SK-N-SH (cell line): ENCODE measurements at regions not wholly inside any gene's neighbourhood (a gene's known extent, or its start where the extent isn't known, plus 50 kb on each side); places are given as distances from the start of the nearest gene placed in this dataset.
A peak's percentile ranks its signal among the peaks of the same experiment; 100 is the strongest.

Experiments used
- CTCF ChIA-PET: fragments of 300-600, 350-600 bp; formaldehyde crosslinking; extraction: SDS; loops from one replicate; lab custom pipeline; 2021; lab: Yijun Ruan, JAX
- POLR2A ChIA-PET: fragments of 350-600 bp; sonication (Branson Sonifier 250); formaldehyde crosslinking; extraction: SDS; loops from one replicate; lab custom pipeline; 2020; ENCODE audit warnings: antibody characterized with exemption, inconsistent platforms; lab: Yijun Ruan, JAX
- DNase-seq: peaks from one replicate; pipeline ENCODE4 v3.0.0; 2012
- H2AFZ ChIP-seq: fragments of 200-600 bp; sonication (generic); 2 replicates; pipeline ENCODE4 v1.8.1; 2016; ENCODE audit warnings: antibody characterized with exemption, mild to moderate bottlenecking, low read depth
- H3F3A ChIP-seq: fragments of 200-600 bp; sonication (generic); replicated peaks from 2 replicates; pipeline ENCODE3; 2016; ENCODE audit warnings: antibody characterized with exemption, mild to moderate bottlenecking; ENCODE audit not compliant: insufficient read depth
- H3K27ac ChIP-seq, 2 experiments: fragments of 200-500 bp in 1 of 2; fragments of 200-600 bp in 1 of 2; sonication (Bioruptor generic) in 1 of 2; sonication (generic), shearing (Covaris generic) in 1 of 2; 2 replicates each; pipeline versions ENCODE4 v1.5.1 to v1.6.1; 2014 to 2016; ENCODE audit warnings: low read depth in 2 of 2, inconsistent platforms in 1 of 2, low read length in 1 of 2, mild to moderate bottlenecking in 1 of 2, mixed read lengths in 1 of 2
- H3K27me3 ChIP-seq: fragments of 200-600 bp; sonication (generic), shearing (Covaris generic); 2 replicates; pipeline ENCODE4 v1.6.1; 2016; ENCODE audit warnings: mixed run types; ENCODE audit not compliant: insufficient read depth
- H3K36me3 ChIP-seq, 2 experiments: fragments of 200-500 bp in 1 of 2; fragments of 200-600 bp in 1 of 2; sonication (Bioruptor generic) in 1 of 2; sonication (generic) in 1 of 2; replicated peaks in 1 of 2; 2 replicates each; pipeline versions ENCODE3 to v1.5.1; 2014 to 2016; ENCODE audit warnings: low read length in 1 of 2, mild to moderate bottlenecking in 1 of 2; ENCODE audit not compliant: insufficient read depth in 2 of 2, control insufficient read depth in 1 of 2
- H3K4me1 ChIP-seq, 2 experiments: fragments of 200-500 bp in 1 of 2; fragments of 200-600 bp in 1 of 2; sonication (Bioruptor generic) in 1 of 2; sonication (generic), shearing (Covaris generic) in 1 of 2; 2 replicates each; pipeline versions ENCODE4 v1.5.1 to v1.6.1; 2014 to 2016; ENCODE audit warnings: low read depth in 1 of 2, low read length in 1 of 2, mixed run types in 1 of 2; ENCODE audit not compliant: insufficient read depth in 2 of 2, control insufficient read depth in 1 of 2
- H3K4me2 ChIP-seq: fragments of 200-600 bp; sonication (generic), shearing (Covaris generic); 2 replicates; pipeline ENCODE4 v1.6.1; 2017; ENCODE audit warnings: mixed run types
- H3K4me3 ChIP-seq, 2 experiments: fragments of 200-500 bp in 1 of 2; fragments of 200-600 bp in 1 of 2; sonication (Bioruptor generic) in 1 of 2; sonication (generic), shearing (Covaris generic) in 1 of 2; 2 replicates each; pipeline versions ENCODE4 v1.5.1 to v1.8.1; 2014 to 2016; ENCODE audit warnings: low read depth in 2 of 2, inconsistent platforms in 1 of 2, low read length in 1 of 2, mild to moderate bottlenecking in 1 of 2, mixed read lengths in 1 of 2, moderate library complexity in 1 of 2
- H3K79me2 ChIP-seq: fragments of 200-600 bp; sonication (generic); 2 replicates; pipeline ENCODE4 v1.8.1; 2017; ENCODE audit warnings: mild to moderate bottlenecking; ENCODE audit not compliant: insufficient read depth
- H3K9ac ChIP-seq: fragments of 200-600 bp; sonication (generic); 2 replicates; pipeline ENCODE4 v1.6.1; 2017; ENCODE audit warnings: mixed run types
- H3K9me2 ChIP-seq: fragments of 200-600 bp; sonication (generic); 2 replicates; pipeline ENCODE4 v1.6.1; 2017; ENCODE audit warnings: mixed run types
- H3K9me3 ChIP-seq: fragments of 200-600 bp; sonication (generic); 2 replicates; pipeline ENCODE4 v1.6.1; 2017; ENCODE audit warnings: mixed run types, mild to moderate bottlenecking, moderate library complexity
- H4K20me1 ChIP-seq: fragments of 200-600 bp; sonication (generic); 2 replicates; pipeline ENCODE4 v1.6.1; 2017; ENCODE audit warnings: mild to moderate bottlenecking, mixed run types; ENCODE audit not compliant: insufficient read depth
- EZH2phosphoT487 ChIP-seq: fragments of 200-600 bp; sonication (generic); IDR thresholded peaks from 2 replicates; pipeline ENCODE4 v1.6.1; 2017; ENCODE audit warnings: low read depth, mixed run types, mild to moderate bottlenecking, antibody characterized with exemption, moderate library complexity, borderline replicate concordance
- GATA2 ChIP-seq: sonication (generic); formaldehyde crosslinking; IDR thresholded peaks from 2 replicates; pipeline ENCODE4 v1.5.0; 2020; ENCODE audit warnings: mild to moderate bottlenecking, missing genetic modification reagents
- MXI1 ChIP-seq: IDR thresholded peaks from 2 replicates; pipeline ENCODE4 v1.6.1; 2012; ENCODE audit warnings: mild to moderate bottlenecking, low read depth, low read length, improper control_type of control experiment
- NRF1 ChIP-seq: IDR thresholded peaks from 2 replicates; pipeline ENCODE4 v1.6.1; 2012; ENCODE audit warnings: low read depth, mild to moderate bottlenecking, low read length
- REST ChIP-seq: IDR thresholded peaks from 2 replicates; pipeline ENCODE4 v1.6.1; 2012; ENCODE audit warnings: mild to moderate bottlenecking, low read depth, low read length, moderate library complexity
- TAF1 ChIP-seq: IDR thresholded peaks from 2 replicates; pipeline ENCODE4 v1.6.1; 2012; ENCODE audit warnings: low read depth, mild to moderate bottlenecking, low read length, moderate library complexity, borderline replicate concordance
- TEAD4 ChIP-seq: IDR thresholded peaks from 2 replicates; pipeline ENCODE4 v1.4.0; 2012; ENCODE audit warnings: mild to moderate bottlenecking, borderline replicate concordance; ENCODE audit not compliant: insufficient read depth
- WGBS: methylation state at CpG from one replicate; pipeline ENCODE4 v1.1.6; 2017; ENCODE audit warnings: low lambda C conversion rate; 5-methylcytosine and 5-hydroxymethylcytosine counted together
- TF ChIP-seq, protein P1 (sequence below): fragments of 150-350 bp; IDR thresholded peaks from 2 replicates; pipeline ENCODE4 v1.6.1; 2017; ENCODE audit warnings: antibody characterized with exemption, low read length, low read depth, borderline replicate concordance

DNA sequence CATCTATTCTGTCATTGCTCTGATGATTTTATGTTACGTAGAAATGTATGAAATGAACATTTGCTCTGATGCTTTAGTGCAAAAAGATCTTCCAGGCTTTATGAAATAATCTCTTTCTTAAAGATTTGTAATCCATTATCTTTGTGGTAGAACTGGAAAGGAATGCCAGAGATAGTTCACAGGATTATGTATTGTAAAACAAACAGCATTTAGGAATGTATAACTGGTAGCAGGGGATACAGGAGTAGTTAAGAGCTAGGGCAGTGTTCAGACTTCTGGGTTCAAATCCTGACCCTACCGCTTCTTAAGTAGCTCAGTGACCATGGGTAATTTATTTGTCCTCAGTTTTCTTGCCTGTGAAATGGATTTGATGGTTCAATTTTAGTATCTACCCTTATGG lies 429.8 kb upstream of the TPM1 start:
- ChIA-PET CTCF (interaction anchor here (0.9 to 1.1 kb wide), 2 partner anchors 9 to 94 kb away, joined by 3 read pairs; no protein-coding TSS in a partner anchor), POLR2A (interaction anchor here (1.0 kb wide), 1 partner anchor 10 kb away, joined by 5 read pairs; no protein-coding TSS in a partner anchor)
- H3K36me3 ChIP-seq: no peaks in the 10 kb centered on the region

DNA sequence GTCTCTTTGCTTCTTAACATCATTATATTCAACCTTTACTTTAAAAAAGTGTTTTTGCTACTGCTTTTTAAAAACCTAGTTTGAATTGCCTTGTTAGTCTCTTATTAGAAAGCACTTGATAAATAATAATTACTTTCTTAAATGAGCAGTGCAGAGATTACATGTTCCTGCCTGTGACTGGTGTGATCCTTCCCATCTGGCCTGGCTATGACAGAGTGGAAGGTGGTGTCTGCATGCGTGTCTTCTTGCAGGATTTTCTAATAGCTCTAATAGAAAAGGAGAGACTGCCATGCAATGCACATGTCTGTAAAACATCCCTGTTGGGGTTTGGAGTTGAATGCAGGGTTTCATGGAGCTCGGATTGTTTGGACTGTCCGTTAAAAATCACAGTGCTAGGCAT lies 425.8 kb upstream of the TPM1 start:
- no peaks in the 10 kb centered on the region for H4K20me1 ChIP-seq
- peaks cover 27 to 46% of the 10 kb centered on the region in 2 experiments for H3K4me1 ChIP-seq
- no peak overlapping the region for H3K4me3 ChIP-seq
- TF ChIP-seq TAF1: no peak
- TF ChIP-seq, protein P1, sequence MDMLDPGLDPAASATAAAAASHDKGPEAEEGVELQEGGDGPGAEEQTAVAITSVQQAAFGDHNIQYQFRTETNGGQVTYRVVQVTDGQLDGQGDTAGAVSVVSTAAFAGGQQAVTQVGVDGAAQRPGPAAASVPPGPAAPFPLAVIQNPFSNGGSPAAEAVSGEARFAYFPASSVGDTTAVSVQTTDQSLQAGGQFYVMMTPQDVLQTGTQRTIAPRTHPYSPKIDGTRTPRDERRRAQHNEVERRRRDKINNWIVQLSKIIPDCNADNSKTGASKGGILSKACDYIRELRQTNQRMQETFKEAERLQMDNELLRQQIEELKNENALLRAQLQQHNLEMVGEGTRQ: no peak
- TF ChIP-seq REST: no peak
- no peak for TF ChIP-seq NRF1
- no peak for TF ChIP-seq EZH2phosphoT487
- no peak for TF ChIP-seq MXI1
- peak overlapping the region in 1 of 2 experiments; percentile 48; a peak in 1 of 4 replicates for H3K27ac ChIP-seq
- no peak overlapping the region for H2AFZ ChIP-seq
- H3K4me2 ChIP-seq: no peak overlapping the region; the same call in 1 of the 2 replicates
- CTCF ChIA-PET: interaction anchor here (0.6 to 2.5 kb wide), 3 partner anchors 38 to 125 kb away, joined by 3 to 11 read pairs (median 3); no protein-coding TSS in a partner anchor
- H3K27me3 ChIP-seq: no peaks in the 10 kb centered on the region
- POLR2A ChIA-PET: no interaction called here
- no peaks in the 10 kb centered on the region for H3K9me2 ChIP-seq
- peaks cover 28% of the 10 kb centered on the region for H3F3A ChIP-seq
- no peak overlapping the region for H3K9ac ChIP-seq
- DNase-seq: no peak
- no peaks in the 10 kb centered on the region for H3K9me3 ChIP-seq
- H3K36me3 ChIP-seq: no peaks in the 10 kb centered on the region
- H3K79me2 ChIP-seq: peaks cover 19% of the 10 kb centered on the region; the same call in 1 of the 2 replicates
- 98% methylated on average over 3 of the region's 3 CpGs for WGBS

More for the DNA sequence above, 429.8 kb upstream of the TPM1 start:
- Histone ChIP-seq H3K27ac (peak overlapping the region in 1 of 2 experiments; percentile 94; a peak in 2 of 4 replicates), H3F3A (peaks cover 6% of the 10 kb centered on the region), H3K4me3 (no peak overlapping the region), H3K79me2 (peaks cover 12% of the 10 kb centered on the region; the same call in 1 of the 2 replicates), H3K9ac (no peak overlapping the region), H3K9me3 (no peaks in the 10 kb centered on the region), H3K27me3 (no peaks in the 10 kb centered on the region), H2AFZ (no peak overlapping the region), H3K9me2 (no peaks in the 10 kb centered on the region), H4K20me1 (no peaks in the 10 kb centered on the region), H3K4me1 (peaks cover 7 to 38% of the 10 kb centered on the region in 2 experiments), H3K4me2 (no peak overlapping the region)
- 94% methylated on average over 2 of the region's 2 CpGs for WGBS
- no peak for DNase-seq
- no peak for TF ChIP-seq TEAD4
- TF ChIP-seq GATA2 (CRISPR knock-in tag): peak; percentile 1; the same call in 1 of the 2 replicates
- TF ChIP-seq, all 33 proteins: peak for 1
